ENCODE measurements at regions not wholly inside any gene's neighbourhood (a gene's known extent, or its start where the extent isn't known, plus 50 kb on each side); places are given as distances from the start of the nearest gene placed in this dataset.

DNA sequence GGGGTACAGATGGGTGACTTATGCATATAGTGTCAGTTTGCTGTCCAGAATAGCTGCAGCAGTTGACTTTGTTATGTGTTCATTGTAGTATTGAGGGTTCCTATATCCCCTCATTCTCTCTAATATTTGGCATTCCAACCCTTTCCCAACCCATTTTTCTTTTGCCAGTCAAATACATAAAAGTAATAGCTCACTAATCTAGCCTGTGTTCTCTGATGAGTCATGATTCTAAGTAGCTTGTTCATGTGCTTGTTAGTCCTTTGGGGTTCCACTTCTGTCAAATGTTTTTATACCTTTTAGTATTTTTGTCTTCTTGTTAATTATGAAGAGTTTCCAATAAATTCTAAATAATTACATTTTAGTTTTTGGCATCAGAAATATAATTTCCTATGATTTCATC, 99.2 kb upstream of the MROH9 start:
- H3K18ac ChIP-seq (ENCODE audit: low read depth in 1 of 2, low read length in 2 of 2): no peak overlapping the region
- no peaks in the 10 kb centered on the region for H3K36me3 ChIP-seq (ENCODE audit: control insufficient read depth in 1 of 2, insufficient read depth in 2 of 2, low read depth in 1 of 2, low read length in 2 of 2)
- H4K8ac ChIP-seq (ENCODE audit: low read length): no peak overlapping the region
- DNase-seq: no peak
- no peaks in the 10 kb centered on the region for H3K4me1 ChIP-seq (ENCODE audit: control insufficient read depth, insufficient read depth, low read depth, low read length)
- H3K79me1 ChIP-seq (replicated peaks; ENCODE audit: low read length, poor library complexity, severe bottlenecking): no peaks in the 10 kb centered on the region
- no peak overlapping the region for H2AFZ ChIP-seq (ENCODE audit: low read depth, low read length)
- no peak overlapping the region for H2BK120ac ChIP-seq (ENCODE audit: low read depth, low read length)
- H2BK5ac ChIP-seq (ENCODE audit: low read depth, low read length, poor library complexity, severe bottlenecking): no peak overlapping the region
- no peak overlapping the region for H4K91ac ChIP-seq (ENCODE audit: low read length)
- H3K4me3 ChIP-seq (ENCODE audit: insufficient read depth in 1 of 2, low read depth in 1 of 2, low read length in 2 of 2): no peak overlapping the region
- H3K14ac ChIP-seq (ENCODE audit: low read length in 2 of 2): no peak overlapping the region
- H3K27me3 ChIP-seq (ENCODE audit: control insufficient read depth in 1 of 2, insufficient read depth in 1 of 2, low read length in 2 of 2): no peaks in the 10 kb centered on the region
- no peaks in the 10 kb centered on the region for H3K9me3 ChIP-seq (ENCODE audit: control insufficient read depth, low read length)
- H2BK12ac ChIP-seq (ENCODE audit: low read length in 2 of 2): no peak overlapping the region
- no peak overlapping the region for H3K4ac ChIP-seq (ENCODE audit: low read depth in 1 of 2, low read length in 2 of 2)
- H2BK15ac ChIP-seq (ENCODE audit: low read depth, poor library complexity, severe bottlenecking): no peak overlapping the region
- H3K23ac ChIP-seq (ENCODE audit: low read length in 2 of 2): no peak overlapping the region
- H2AK5ac ChIP-seq (ENCODE audit: low read length, severe bottlenecking): no peak overlapping the region
- no peak overlapping the region for H3K27ac ChIP-seq (ENCODE audit: low read length, poor library complexity, severe bottlenecking)
- no peak overlapping the region for H3K9ac ChIP-seq (ENCODE audit: low read length)
- no peak overlapping the region for H3K4me2 ChIP-seq (ENCODE audit: low read length, poor library complexity, severe bottlenecking)

DNA sequence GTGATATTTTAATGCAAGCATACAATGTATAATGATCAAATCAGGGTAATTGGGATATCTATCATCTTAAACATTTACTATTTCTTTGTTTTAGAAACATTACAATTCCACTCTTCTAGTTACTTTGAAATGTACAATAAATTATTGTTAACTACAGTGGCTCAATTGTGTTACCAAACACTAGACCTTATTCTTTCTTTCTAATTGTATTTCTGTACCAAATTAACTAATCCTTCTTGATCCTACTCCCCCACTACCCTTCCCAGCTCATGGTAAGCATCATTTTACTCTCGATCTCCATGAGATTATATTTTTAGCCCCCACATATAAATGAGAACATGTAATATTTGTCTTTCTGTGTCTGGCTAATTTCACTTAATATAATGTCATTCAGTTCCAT, 95.0 kb upstream of the MROH9 start:
- no peak overlapping the region for H2AK5ac ChIP-seq (ENCODE audit: low read length, severe bottlenecking)
- H2BK5ac ChIP-seq (ENCODE audit: low read depth, low read length, poor library complexity, severe bottlenecking): no peak overlapping the region
- no peak overlapping the region for H2BK120ac ChIP-seq (ENCODE audit: low read depth, low read length)
- H3K36me3 ChIP-seq (ENCODE audit: control insufficient read depth in 1 of 2, insufficient read depth in 2 of 2, low read depth in 1 of 2, low read length in 2 of 2): no peaks in the 10 kb centered on the region
- WGBS: 100% methylated on average over 1 of the region's 1 CpG
- H2BK15ac ChIP-seq (ENCODE audit: low read depth, poor library complexity, severe bottlenecking): no peak overlapping the region
- no peaks in the 10 kb centered on the region for H3K79me1 ChIP-seq (replicated peaks; ENCODE audit: low read length, poor library complexity, severe bottlenecking)
- no peaks in the 10 kb centered on the region for H3K4me1 ChIP-seq (ENCODE audit: control insufficient read depth, insufficient read depth, low read depth, low read length)
- H4K8ac ChIP-seq (ENCODE audit: low read length): no peak overlapping the region
- H3K27ac ChIP-seq (ENCODE audit: low read length, poor library complexity, severe bottlenecking): no peak overlapping the region
- no peak overlapping the region for H2AFZ ChIP-seq (ENCODE audit: low read depth, low read length)
- no peak overlapping the region for H3K18ac ChIP-seq (ENCODE audit: low read depth in 1 of 2, low read length in 2 of 2)
- H3K27me3 ChIP-seq (ENCODE audit: control insufficient read depth in 1 of 2, insufficient read depth in 1 of 2, low read length in 2 of 2): no peaks in the 10 kb centered on the region
- H4K91ac ChIP-seq (ENCODE audit: low read length): no peak overlapping the region
- no peaks in the 10 kb centered on the region for H3K9me3 ChIP-seq (ENCODE audit: control insufficient read depth, low read length)
- H3K9ac ChIP-seq (ENCODE audit: low read length): no peak overlapping the region
- H2BK12ac ChIP-seq (ENCODE audit: low read length in 2 of 2): no peak overlapping the region
- no peak overlapping the region for H3K4me3 ChIP-seq (ENCODE audit: insufficient read depth in 1 of 2, low read depth in 1 of 2, low read length in 2 of 2)
- H3K14ac ChIP-seq (ENCODE audit: low read length in 2 of 2): no peak overlapping the region
- no peak for DNase-seq
- no peak overlapping the region for H3K23ac ChIP-seq (ENCODE audit: low read length in 2 of 2)
- no peak overlapping the region for H3K4me2 ChIP-seq (ENCODE audit: low read length, poor library complexity, severe bottlenecking)
- H3K4ac ChIP-seq (ENCODE audit: low read depth in 1 of 2, low read length in 2 of 2): no peak overlapping the region

DNA sequence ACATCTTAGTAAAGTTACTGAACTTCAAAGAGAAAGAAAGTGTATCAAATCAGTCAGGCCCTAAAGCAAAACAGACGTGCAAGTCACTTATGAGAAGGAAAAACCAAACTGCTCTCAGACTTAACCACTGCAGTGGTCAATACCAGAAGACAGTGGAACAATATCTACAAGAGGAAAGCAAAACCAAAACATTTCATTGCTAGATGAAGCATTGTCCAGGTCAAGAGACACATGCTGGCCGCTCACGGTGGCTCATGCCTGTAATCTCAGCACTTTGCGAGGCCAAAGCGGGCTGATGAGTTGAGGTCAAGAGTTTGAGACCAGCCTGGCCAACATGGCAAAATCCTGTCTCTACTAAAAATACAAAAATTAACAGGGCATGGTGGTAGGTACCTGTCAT, 82.0 kb upstream of the MROH9 start:
- no peak overlapping the region for H2BK5ac ChIP-seq (ENCODE audit: low read depth, low read length, poor library complexity, severe bottlenecking)
- H3K4me3 ChIP-seq (ENCODE audit: insufficient read depth in 1 of 2, low read depth in 1 of 2, low read length in 2 of 2): no peak overlapping the region
- H3K9me3 ChIP-seq (ENCODE audit: control insufficient read depth, low read length): no peaks in the 10 kb centered on the region
- no peak overlapping the region for H2AFZ ChIP-seq (ENCODE audit: low read depth, low read length)
- no peak overlapping the region for H2BK15ac ChIP-seq (ENCODE audit: low read depth, poor library complexity, severe bottlenecking)
- H3K23ac ChIP-seq (ENCODE audit: low read length in 2 of 2): no peak overlapping the region
- H4K8ac ChIP-seq (ENCODE audit: low read length): no peak overlapping the region
- DNase-seq: no peak
- no peaks in the 10 kb centered on the region for H3K36me3 ChIP-seq (ENCODE audit: control insufficient read depth in 1 of 2, insufficient read depth in 2 of 2, low read depth in 1 of 2, low read length in 2 of 2)
- H3K79me1 ChIP-seq (replicated peaks; ENCODE audit: low read length, poor library complexity, severe bottlenecking): no peaks in the 10 kb centered on the region
- no peaks in the 10 kb centered on the region for H3K27me3 ChIP-seq (ENCODE audit: control insufficient read depth in 1 of 2, insufficient read depth in 1 of 2, low read length in 2 of 2)
- no peak overlapping the region for H3K18ac ChIP-seq (ENCODE audit: low read depth in 1 of 2, low read length in 2 of 2)
- no peaks in the 10 kb centered on the region for H3K4me1 ChIP-seq (ENCODE audit: control insufficient read depth, insufficient read depth, low read depth, low read length)
- no peak overlapping the region for H2BK12ac ChIP-seq (ENCODE audit: low read length in 2 of 2)
- H3K27ac ChIP-seq (ENCODE audit: low read length, poor library complexity, severe bottlenecking): no peak overlapping the region
- no peak overlapping the region for H2BK120ac ChIP-seq (ENCODE audit: low read depth, low read length)
- H3K4ac ChIP-seq (ENCODE audit: low read depth in 1 of 2, low read length in 2 of 2): no peak overlapping the region
- H3K4me2 ChIP-seq (ENCODE audit: low read length, poor library complexity, severe bottlenecking): no peak overlapping the region
- 93% methylated on average over 5 of the region's 5 CpGs for whole genome bisulfite sequencing
- no peak overlapping the region for H3K14ac ChIP-seq (ENCODE audit: low read length in 2 of 2)
- no peak overlapping the region for H4K91ac ChIP-seq (ENCODE audit: low read length)
- no peak overlapping the region for H2AK5ac ChIP-seq (ENCODE audit: low read length, severe bottlenecking)
- no peak overlapping the region for H3K9ac ChIP-seq (ENCODE audit: low read length)

DNA sequence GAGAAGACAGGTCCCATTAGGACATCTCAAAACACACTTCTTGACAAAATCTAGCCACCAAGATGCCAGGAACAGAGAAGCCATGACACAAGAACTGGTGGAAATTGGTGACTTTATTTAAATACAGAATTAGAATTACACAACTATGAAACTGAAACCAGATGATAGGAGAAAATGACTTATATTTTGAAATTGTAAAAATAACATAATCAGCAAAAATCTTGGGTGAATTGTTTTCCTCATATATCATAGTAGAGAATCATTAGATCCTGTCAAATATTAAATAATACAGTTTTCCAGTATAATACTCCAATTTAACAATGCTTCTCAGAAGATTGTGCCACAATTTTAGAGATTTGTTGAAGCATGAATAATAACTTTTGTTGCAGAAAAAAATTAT, 81.5 kb upstream of the MROH9 start:
- no peak for DNase-seq
- Histone ChIP-seq H4K8ac (ENCODE audit: low read length) (no peak overlapping the region), H3K4me2 (ENCODE audit: low read length, poor library complexity, severe bottlenecking) (no peak overlapping the region), H3K27ac (ENCODE audit: low read length, poor library complexity, severe bottlenecking) (no peak overlapping the region), H2BK15ac (ENCODE audit: low read depth, poor library complexity, severe bottlenecking) (no peak overlapping the region), H3K14ac (ENCODE audit: low read length in 2 of 2) (no peak overlapping the region), H3K27me3 (ENCODE audit: control insufficient read depth in 1 of 2, insufficient read depth in 1 of 2, low read length in 2 of 2) (no peaks in the 10 kb centered on the region), H3K4me1 (ENCODE audit: control insufficient read depth, insufficient read depth, low read depth, low read length) (no peaks in the 10 kb centered on the region), H3K9me3 (ENCODE audit: control insufficient read depth, low read length) (no peaks in the 10 kb centered on the region), H3K18ac (ENCODE audit: low read depth in 1 of 2, low read length in 2 of 2) (no peak overlapping the region), H3K9ac (ENCODE audit: low read length) (no peak overlapping the region), H3K4ac (ENCODE audit: low read depth in 1 of 2, low read length in 2 of 2) (no peak overlapping the region), H2AFZ (ENCODE audit: low read depth, low read length) (no peak overlapping the region), H4K91ac (ENCODE audit: low read length) (no peak overlapping the region), H3K36me3 (ENCODE audit: control insufficient read depth in 1 of 2, insufficient read depth in 2 of 2, low read depth in 1 of 2, low read length in 2 of 2) (no peaks in the 10 kb centered on the region), H2BK5ac (ENCODE audit: low read depth, low read length, poor library complexity, severe bottlenecking) (no peak overlapping the region), H3K4me3 (ENCODE audit: insufficient read depth in 1 of 2, low read depth in 1 of 2, low read length in 2 of 2) (no peak overlapping the region), H3K79me1 (replicated peaks; ENCODE audit: low read length, poor library complexity, severe bottlenecking) (no peaks in the 10 kb centered on the region), H2AK5ac (ENCODE audit: low read length, severe bottlenecking) (no peak overlapping the region), H3K23ac (ENCODE audit: low read length in 2 of 2) (no peak overlapping the region), H2BK12ac (ENCODE audit: low read length in 2 of 2) (no peak overlapping the region), H2BK120ac (ENCODE audit: low read depth, low read length) (no peak overlapping the region)

Measured in mesenchymal stem cell (in vitro differentiated cells and primary cell).